ENCODE measurements at regions not wholly inside any gene's neighbourhood (a gene's known extent, or its start where the extent isn't known, plus 50 kb on each side); places are given as distances from the start of the nearest gene placed in this dataset.

DNA sequence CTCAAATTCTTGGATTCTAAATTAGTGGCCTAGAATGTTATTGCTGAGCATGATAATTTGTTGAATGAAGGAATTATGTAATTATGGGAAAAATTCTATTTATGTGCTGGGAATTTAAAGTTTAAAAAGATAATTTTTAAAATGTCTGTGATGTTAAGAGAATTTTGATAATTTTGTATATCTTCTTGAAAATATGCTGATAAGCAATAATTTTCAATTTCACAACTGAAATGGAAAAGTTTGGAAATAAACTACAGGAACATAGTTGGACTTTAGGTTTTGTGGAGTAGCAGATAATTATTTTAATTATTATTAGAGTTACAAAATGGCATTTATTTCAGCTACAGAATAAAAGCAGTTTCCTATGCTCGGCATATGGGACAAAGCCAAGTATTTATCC, 268.5 kb upstream of the TPK1 start:
- TF ChIP-seq, protein P1, sequence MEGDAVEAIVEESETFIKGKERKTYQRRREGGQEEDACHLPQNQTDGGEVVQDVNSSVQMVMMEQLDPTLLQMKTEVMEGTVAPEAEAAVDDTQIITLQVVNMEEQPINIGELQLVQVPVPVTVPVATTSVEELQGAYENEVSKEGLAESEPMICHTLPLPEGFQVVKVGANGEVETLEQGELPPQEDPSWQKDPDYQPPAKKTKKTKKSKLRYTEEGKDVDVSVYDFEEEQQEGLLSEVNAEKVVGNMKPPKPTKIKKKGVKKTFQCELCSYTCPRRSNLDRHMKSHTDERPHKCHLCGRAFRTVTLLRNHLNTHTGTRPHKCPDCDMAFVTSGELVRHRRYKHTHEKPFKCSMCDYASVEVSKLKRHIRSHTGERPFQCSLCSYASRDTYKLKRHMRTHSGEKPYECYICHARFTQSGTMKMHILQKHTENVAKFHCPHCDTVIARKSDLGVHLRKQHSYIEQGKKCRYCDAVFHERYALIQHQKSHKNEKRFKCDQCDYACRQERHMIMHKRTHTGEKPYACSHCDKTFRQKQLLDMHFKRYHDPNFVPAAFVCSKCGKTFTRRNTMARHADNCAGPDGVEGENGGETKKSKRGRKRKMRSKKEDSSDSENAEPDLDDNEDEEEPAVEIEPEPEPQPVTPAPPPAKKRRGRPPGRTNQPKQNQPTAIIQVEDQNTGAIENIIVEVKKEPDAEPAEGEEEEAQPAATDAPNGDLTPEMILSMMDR (IDR thresholded peaks at IDR 0.05; ENCODE audit: low read depth, low read length, poor library complexity, severe bottlenecking): no peak
- TF ChIP-seq EZH2phosphoT487 (IDR thresholded peaks at IDR 0.05; ENCODE audit: borderline replicate concordance, low read length): no peak
